HS-5 (cell line): ENCODE measurements at regions not wholly inside any gene's neighbourhood (a gene's known extent, or its start where the extent isn't known, plus 50 kb on each side); places are given as distances from the start of the nearest gene placed in this dataset.
"Not testable (repeated sequence)": the region's sequence is repeated elsewhere in the genome, so short reads cannot be mapped to it uniquely, and the experiment has no call there.

Source experiments
- DNase-seq: peaks from one replicate; pipeline ENCODE4 v3.0.0-alpha.2; 2012; ENCODE audit warnings: low read depth

- DNase-seq: no peak
These were observed 437.2 kb downstream of the BCKDHB start for GRCh38 chr6:80543598-80544222.

- no peak for DNase-seq
These were observed 436.7 kb downstream of the BCKDHB start for GRCh38 chr6:80543151-80543550.

- DNase-seq: no peak
These were observed 435.4 kb downstream of the BCKDHB start for GRCh38 chr6:80541886-80542285.

- DNase-seq: peak; percentile 82
These were observed 434.7 kb downstream of the BCKDHB start for GRCh38 chr6:80541181-80541580.

- no peak for DNase-seq
These were observed 434.2 kb downstream of the BCKDHB start for GRCh38 chr6:80540700-80541099.

GRCh38 chr6:80537118-80537972 is 430.9 kb downstream of the BCKDHB start:
- DNase-seq: no peak

GRCh38 chr6:80535914-80536565 is 429.6 kb downstream of the BCKDHB start:
- DNase-seq: no peak

- no peak for DNase-seq
These were observed 425.5 kb downstream of the BCKDHB start for GRCh38 chr6:80531681-80532619.

GRCh38 chr6:80530103-80530502 is 423.6 kb downstream of the BCKDHB start:
- no peak for DNase-seq

GRCh38 chr6:80528115-80528514 is 421.6 kb downstream of the BCKDHB start:
- DNase-seq: no peak

GRCh38 chr6:80527552-80528052 is 421.1 kb downstream of the BCKDHB start:
- DNase-seq: no peak

GRCh38 chr6:80523531-80523997 is 417.1 kb downstream of the BCKDHB start:
- no peak for DNase-seq

GRCh38 chr6:80523010-80523409 is 416.5 kb downstream of the BCKDHB start:
- no peak for DNase-seq

- no peak for DNase-seq
These were observed 416.1 kb downstream of the BCKDHB start for GRCh38 chr6:80522576-80522975.

GRCh38 chr6:80519811-80520594 is 413.5 kb downstream of the BCKDHB start:
- peak; percentile 65 for DNase-seq

GRCh38 chr6:80517525-80517924 is 411.1 kb downstream of the BCKDHB start:
- no peak for DNase-seq

GRCh38 chr6:80510521-80510920 is 404.1 kb downstream of the BCKDHB start:
- not testable (repeated sequence) for DNase-seq

GRCh38 chr6:80508885-80509630 is 402.6 kb downstream of the BCKDHB start:
- DNase-seq: no peak

- DNase-seq: no peak
These were observed 398.4 kb downstream of the BCKDHB start for GRCh38 chr6:80504882-80505281.

GRCh38 chr6:80503660-80504059 is 397.2 kb downstream of the BCKDHB start:
- DNase-seq: no peak
